OCI-LY7 (cell line): ENCODE measurements at regions not wholly inside any gene's neighbourhood (a gene's known extent, or its start where the extent isn't known, plus 50 kb on each side); places are given as distances from the start of the nearest gene placed in this dataset.

Source experiments
- BruUV-seq: library from RNA; stranded (reverse); fragments of 400-500 nt; replicated peaks from 2 replicates; lab custom pipeline; 2021; lab: Mats Ljungman, UMichigan
- CTCF ChIA-PET: fragments of 300-600 bp; sonication (Branson Sonifier 250); formaldehyde crosslinking; loops from one replicate; lab custom pipeline; 2022; ENCODE audit warnings: antibody characterized with exemption; ENCODE audit not compliant: unreplicated experiment; lab: Charles Lee
- POLR2A ChIA-PET: fragments of 300-600 bp; sonication (Branson Sonifier 250); formaldehyde crosslinking; loops from one replicate; lab custom pipeline; 2022; ENCODE audit warnings: antibody characterized with exemption; lab: Charles Lee
- DNase-seq: peaks from one replicate; pipeline ENCODE4 v3.0.0-alpha.2; 2015; ENCODE audit warnings: low spot score
- H2AFZ ChIP-seq: fragments of 200-600 bp; sonication (generic), shearing (Covaris generic); 2 replicates; pipeline ENCODE4 v1.6.1; 2014; ENCODE audit warnings: mild to moderate bottlenecking, antibody characterized with exemption, low read length, moderate library complexity
- H3K27ac ChIP-seq: fragments of 200-600 bp; sonication (generic); 2 replicates; pipeline ENCODE4 v1.5.1; 2014; ENCODE audit warnings: mixed run types, low read depth, mild to moderate bottlenecking, moderate library complexity, low read length, inconsistent platforms; ENCODE audit not compliant: poor library complexity, severe bottlenecking
- H3K36me3 ChIP-seq: fragments of 200-600 bp; sonication (generic); 2 replicates; pipeline ENCODE4 v1.6.1; 2014; ENCODE audit warnings: mild to moderate bottlenecking, antibody characterized with exemption, low read length, moderate library complexity, mixed read lengths; ENCODE audit not compliant: insufficient read depth
- H3K4me1 ChIP-seq: fragments of 200-600 bp; sonication (generic); 2 replicates; pipeline ENCODE4 v1.5.1; 2014; ENCODE audit warnings: mild to moderate bottlenecking, low read length; ENCODE audit not compliant: insufficient read depth, poor library complexity, severe bottlenecking
- H3K4me2 ChIP-seq: fragments of 200-600 bp; sonication (generic); 2 replicates; pipeline ENCODE4 v1.6.1; 2014; ENCODE audit warnings: mild to moderate bottlenecking, low read length
- H3K4me3 ChIP-seq: fragments of 200-600 bp; sonication (generic); 2 replicates; pipeline ENCODE4 v1.5.1; 2014; ENCODE audit warnings: mild to moderate bottlenecking, low read depth, low read length; ENCODE audit not compliant: poor library complexity, severe bottlenecking
- H3K79me2 ChIP-seq: fragments of 200-600 bp; sonication (generic); 2 replicates; pipeline ENCODE4 v1.6.1; 2016; ENCODE audit warnings: low read depth, mild to moderate bottlenecking, low read length, moderate library complexity, mixed read lengths; ENCODE audit not compliant: insufficient read depth
- H3K9me2 ChIP-seq: fragments of 200-600 bp; sonication (generic); 2 replicates; pipeline ENCODE4 v1.6.1; 2016; ENCODE audit warnings: mild to moderate bottlenecking, low read length, mixed read lengths; ENCODE audit not compliant: insufficient read depth
- H3K9me3 ChIP-seq: fragments of 200-600 bp; sonication (generic); 2 replicates; pipeline ENCODE4 v1.6.1; 2014; ENCODE audit warnings: mild to moderate bottlenecking, mixed run types, low read length, mixed read lengths
- H4K20me1 ChIP-seq: fragments of 200-600 bp; sonication (generic); 2 replicates; pipeline ENCODE4 v1.6.1; 2014; ENCODE audit warnings: mild to moderate bottlenecking, antibody characterized with exemption, low read length, moderate library complexity, mixed read lengths; ENCODE audit not compliant: insufficient read depth
- EZH2phosphoT487 ChIP-seq: fragments of 200-600 bp; sonication (generic); IDR thresholded peaks from 2 replicates; pipeline ENCODE4 v1.6.1; 2018; ENCODE audit warnings: low read depth, borderline replicate concordance, mild to moderate bottlenecking, mixed run types, antibody characterized with exemption, low read length, moderate library complexity, mixed read lengths
- intact Hi-C: fragments of 100-400 bp; cut with micrococcal nuclease; formaldehyde crosslinking; loops from one replicate; pipeline ENCODE4 v1.10.0; 2022; ENCODE audit not compliant: unreplicated experiment
- TF ChIP-seq, protein P1 (sequence below): fragments of 200-600 bp; sonication (generic); conservative IDR thresholded peaks from 2 replicates; pipeline ENCODE4 v1.5.1; 2014; ENCODE audit warnings: mild to moderate bottlenecking, antibody characterized with exemption, low read length, moderate library complexity, mixed read lengths

DNA sequence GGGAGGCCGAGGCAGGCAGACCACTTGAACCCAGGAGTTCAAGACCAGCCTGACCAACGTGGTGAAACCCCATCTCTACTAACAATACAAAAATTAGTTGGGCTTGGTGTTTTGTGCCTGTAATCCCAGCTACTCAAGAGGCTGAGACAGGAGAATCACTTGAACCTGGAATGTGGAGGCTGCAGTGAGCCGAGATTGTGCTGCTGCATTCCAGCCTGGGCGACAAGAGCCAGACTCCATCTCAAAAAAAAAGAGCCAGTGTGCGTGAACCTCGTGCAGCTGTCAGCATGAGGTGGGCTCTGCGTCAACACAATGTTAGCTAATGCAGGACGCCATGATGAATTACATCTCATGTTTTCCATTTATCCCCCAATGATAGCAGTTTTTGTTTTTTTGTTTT, 110.7 kb upstream of the SLC45A1 start:
- Histone ChIP-seq H3K4me2 (no peak overlapping the region), H3K27ac (no peak overlapping the region), H3K79me2 (no peaks in the 10 kb centered on the region), H3K4me3 (no peak overlapping the region), H3K4me1 (no peaks in the 10 kb centered on the region), H3K9me3 (no peaks in the 10 kb centered on the region), H3K36me3 (no peaks in the 10 kb centered on the region), H2AFZ (no peak overlapping the region), H3K9me2 (no peaks in the 10 kb centered on the region), H4K20me1 (no peaks in the 10 kb centered on the region)
- POLR2A ChIA-PET = no interaction called here
- TF ChIP-seq, protein P1, sequence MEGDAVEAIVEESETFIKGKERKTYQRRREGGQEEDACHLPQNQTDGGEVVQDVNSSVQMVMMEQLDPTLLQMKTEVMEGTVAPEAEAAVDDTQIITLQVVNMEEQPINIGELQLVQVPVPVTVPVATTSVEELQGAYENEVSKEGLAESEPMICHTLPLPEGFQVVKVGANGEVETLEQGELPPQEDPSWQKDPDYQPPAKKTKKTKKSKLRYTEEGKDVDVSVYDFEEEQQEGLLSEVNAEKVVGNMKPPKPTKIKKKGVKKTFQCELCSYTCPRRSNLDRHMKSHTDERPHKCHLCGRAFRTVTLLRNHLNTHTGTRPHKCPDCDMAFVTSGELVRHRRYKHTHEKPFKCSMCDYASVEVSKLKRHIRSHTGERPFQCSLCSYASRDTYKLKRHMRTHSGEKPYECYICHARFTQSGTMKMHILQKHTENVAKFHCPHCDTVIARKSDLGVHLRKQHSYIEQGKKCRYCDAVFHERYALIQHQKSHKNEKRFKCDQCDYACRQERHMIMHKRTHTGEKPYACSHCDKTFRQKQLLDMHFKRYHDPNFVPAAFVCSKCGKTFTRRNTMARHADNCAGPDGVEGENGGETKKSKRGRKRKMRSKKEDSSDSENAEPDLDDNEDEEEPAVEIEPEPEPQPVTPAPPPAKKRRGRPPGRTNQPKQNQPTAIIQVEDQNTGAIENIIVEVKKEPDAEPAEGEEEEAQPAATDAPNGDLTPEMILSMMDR = no peak
- TF ChIP-seq EZH2phosphoT487 = no peak
- DNase-seq = no peak
- intact Hi-C loops = no loop called here
- no TSS peak for BruUV-seq
- CTCF ChIA-PET = no interaction called here

DNA sequence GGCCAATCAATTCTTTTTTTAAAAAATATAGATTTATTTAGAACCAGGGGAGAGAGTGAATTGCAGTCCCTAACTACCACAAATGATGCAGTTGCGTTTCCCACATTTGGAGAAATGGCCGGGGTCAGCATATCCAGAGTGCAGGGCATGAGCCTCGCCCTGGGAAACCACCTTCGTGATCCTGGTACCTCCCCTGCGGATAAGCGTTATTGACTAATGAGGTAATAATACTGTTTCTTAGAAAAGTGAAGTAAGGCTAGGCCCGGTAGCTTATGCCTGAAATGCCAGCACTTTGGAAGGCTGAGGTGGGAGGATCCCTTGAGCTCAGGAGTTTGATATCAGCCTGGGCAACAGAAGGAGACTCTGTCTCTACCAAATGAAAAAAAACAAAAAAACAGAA, 111.5 kb upstream of the SLC45A1 start:
- H3K4me2 ChIP-seq = no peak overlapping the region
- ChIA-PET CTCF (no interaction called here), POLR2A (interaction anchor here (0.6 kb wide), 1 partner anchor 770 kb away, joined by 3 read pairs; no protein-coding TSS in a partner anchor)
- no peaks in the 10 kb centered on the region for H4K20me1 ChIP-seq
- no peak for TF ChIP-seq EZH2phosphoT487
- TF ChIP-seq, protein P1 = no peak
- intact Hi-C loops = no loop called here
- H3K4me1 ChIP-seq = no peaks in the 10 kb centered on the region
- H3K9me3 ChIP-seq = no peaks in the 10 kb centered on the region
- no peaks in the 10 kb centered on the region for H3K36me3 ChIP-seq
- BruUV-seq = no TSS peak
- H3K79me2 ChIP-seq = no peaks in the 10 kb centered on the region
- H3K27ac ChIP-seq = no peak overlapping the region
- no peak for DNase-seq
- no peak overlapping the region for H3K4me3 ChIP-seq
- no peaks in the 10 kb centered on the region for H3K9me2 ChIP-seq
- H2AFZ ChIP-seq = no peak overlapping the region

DNA sequence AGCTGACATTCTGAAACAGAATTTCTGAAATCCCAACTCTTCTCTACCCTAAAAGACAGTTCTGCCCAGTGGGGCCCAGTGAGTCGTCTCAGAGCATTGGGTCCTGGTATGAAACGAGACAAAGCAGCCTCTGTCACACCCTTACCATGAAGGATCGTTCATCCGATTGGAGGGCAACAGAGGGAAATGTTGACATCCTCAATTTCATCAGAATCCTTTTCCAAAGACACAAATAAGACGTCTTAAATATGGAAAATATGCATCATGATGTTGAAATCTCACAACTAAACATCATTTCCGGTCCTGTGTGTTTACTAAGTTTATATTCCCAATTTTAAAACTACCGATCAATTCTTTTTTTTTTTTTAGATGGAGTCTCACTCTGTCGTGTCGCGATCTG, 112.1 kb upstream of the SLC45A1 start:
- Histone ChIP-seq H3K4me1 (no peaks in the 10 kb centered on the region), H3K36me3 (no peaks in the 10 kb centered on the region), H3K27ac (no peak overlapping the region), H3K9me3 (no peaks in the 10 kb centered on the region), H3K79me2 (no peaks in the 10 kb centered on the region), H2AFZ (no peak overlapping the region), H4K20me1 (no peaks in the 10 kb centered on the region), H3K4me3 (no peak overlapping the region), H3K4me2 (no peak overlapping the region), H3K9me2 (no peaks in the 10 kb centered on the region)
- BruUV-seq = no TSS peak
- ChIA-PET CTCF (no interaction called here), POLR2A (no interaction called here)
- DNase-seq = no peak
- intact Hi-C loops = no loop called here
- TF ChIP-seq EZH2phosphoT487 = no peak
- TF ChIP-seq, protein P1 = no peak
